HG02623 (cell line): ENCODE measurements at regions not wholly inside any gene's neighbourhood (a gene's known extent, or its start where the extent isn't known, plus 50 kb on each side); places are given as distances from the start of the nearest gene placed in this dataset.

Experiments used
- ATAC-seq: cut with Tn5 transposase; IDR thresholded peaks from one replicate; pipeline ENCODE4 v1.9.1; 2021; ENCODE audit warnings: moderate library complexity; ENCODE audit not compliant: unreplicated experiment

DNA sequence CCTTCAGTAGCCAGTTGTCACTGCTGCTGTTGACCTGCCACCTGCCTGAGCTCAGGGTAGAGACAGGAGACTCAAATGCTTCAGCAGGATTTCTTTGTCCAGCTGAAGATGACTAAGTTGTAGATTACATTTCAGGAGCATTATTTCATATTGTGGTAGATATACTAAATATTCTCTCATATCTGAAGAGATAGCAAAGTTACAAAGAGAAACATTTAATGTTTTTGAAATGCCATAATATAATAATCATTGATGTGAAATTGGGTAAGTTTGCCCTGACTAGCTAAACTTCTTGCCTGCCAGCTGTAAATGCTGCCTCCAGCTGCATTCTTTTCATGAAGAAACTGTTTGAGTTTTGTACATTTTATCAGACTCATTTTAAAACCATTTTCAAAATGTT is 247.6 kb upstream of the CNKSR2 start:
- no peak for ATAC-seq

DNA sequence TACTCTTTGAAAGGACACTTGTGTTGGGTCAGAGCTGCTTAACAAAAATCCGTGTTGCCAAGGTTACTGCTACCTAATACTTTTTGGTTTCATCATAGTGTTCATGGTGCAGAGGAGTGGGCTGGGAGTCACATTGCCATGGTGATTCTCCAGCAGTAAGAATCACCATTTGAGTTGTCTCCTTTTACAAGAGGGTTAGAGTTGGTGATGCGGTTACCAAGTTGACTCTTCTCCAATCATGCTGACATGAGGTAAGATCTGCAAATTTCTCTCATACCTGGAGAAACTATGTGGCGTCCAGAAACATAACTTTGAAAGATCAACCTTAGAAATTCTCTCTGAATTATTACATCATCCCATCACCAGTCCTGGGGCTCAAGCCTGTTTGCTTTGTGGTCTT is 242.9 kb upstream of the CNKSR2 start:
- no peak for ATAC-seq

DNA sequence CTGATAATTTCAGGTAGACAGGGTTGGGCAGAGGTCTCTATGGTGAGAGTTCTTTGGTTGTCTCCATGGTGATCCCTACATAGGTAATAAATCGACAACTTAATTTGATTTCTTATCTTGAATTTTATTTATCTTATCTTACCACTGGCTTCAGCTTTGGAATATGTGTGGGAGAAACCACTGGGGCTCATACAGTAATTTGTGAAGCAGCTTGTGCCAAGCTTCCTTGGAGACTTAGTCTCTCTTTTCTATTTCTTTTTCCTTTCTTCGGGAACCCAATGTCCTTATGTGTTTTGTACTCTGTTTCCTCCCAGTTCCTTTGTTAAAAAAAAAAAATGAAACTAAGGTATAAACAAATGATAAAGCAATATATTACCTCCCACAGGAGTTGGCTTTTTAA is 242.4 kb upstream of the CNKSR2 start:
- ATAC-seq: no peak

DNA sequence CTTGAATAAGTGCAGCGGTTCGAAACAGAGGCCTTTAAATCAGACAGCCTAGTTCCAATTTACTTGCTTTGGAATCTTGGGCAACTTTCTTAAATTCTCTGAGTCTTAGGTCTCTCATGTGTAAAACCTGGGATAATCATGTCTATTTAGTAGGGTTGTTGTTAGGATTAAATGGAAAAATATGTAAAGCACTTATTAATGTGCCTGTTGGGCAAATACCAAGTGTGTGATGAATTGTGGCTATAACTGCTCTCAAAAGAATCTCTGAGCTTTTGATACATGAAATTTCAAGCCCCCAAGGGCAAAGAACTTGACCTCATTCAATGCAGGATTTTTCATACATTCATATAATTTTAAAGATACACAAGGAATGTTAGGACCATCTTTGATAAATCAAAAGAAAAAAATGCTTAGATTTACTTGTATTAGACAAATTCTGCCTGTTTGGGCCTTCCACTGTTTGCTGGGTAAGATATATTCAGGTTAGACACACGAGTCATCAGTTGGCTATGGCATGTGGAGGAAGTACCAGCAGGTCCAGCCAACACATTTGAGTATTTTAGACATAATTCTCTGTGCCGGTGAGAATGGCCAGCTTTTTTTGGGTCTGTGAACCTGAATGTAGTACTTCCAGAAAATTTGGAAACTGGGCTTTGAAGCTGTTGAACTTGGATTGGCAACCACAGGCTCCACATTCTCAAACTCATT is 241.4 kb upstream of the CNKSR2 start:
- no peak for ATAC-seq

DNA sequence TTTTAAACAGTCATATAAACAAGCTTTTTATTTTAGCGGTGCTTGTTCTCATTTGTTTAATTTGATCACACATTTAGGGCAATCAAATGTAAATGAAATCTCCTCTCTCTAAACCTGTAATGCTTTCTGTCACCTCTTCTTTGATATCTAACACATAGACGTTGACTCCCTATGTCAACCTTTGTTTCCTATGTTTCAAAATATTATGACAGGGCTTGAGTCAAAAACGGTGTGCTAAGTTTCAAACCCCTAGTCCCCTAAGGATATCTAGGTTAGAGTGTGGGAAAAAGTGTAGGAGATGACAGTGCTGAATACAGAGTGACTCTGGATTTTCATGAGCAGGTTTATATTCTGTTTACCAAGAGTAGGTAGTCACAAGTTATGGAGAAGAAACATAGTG is 224.0 kb upstream of the CNKSR2 start:
- no peak for ATAC-seq

DNA sequence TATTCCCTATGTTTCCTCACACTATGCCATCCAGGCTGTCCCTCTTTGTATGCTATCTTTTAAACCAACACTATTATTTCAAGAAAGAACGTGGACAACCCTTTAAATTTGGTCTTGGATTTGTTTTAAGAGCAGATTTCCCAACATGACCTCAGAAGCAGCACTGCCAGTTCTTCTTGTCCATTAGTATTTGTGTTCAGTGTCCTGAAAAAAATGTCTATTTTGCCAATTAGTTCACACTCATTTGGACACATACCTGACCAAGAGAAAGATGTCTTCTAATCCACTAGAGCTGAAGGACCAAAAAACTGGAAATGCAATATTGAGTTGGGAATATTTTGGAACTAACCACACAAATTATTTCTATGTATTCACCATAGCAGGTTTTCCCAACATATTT is 223.2 kb upstream of the CNKSR2 start:
- ATAC-seq: no peak

DNA sequence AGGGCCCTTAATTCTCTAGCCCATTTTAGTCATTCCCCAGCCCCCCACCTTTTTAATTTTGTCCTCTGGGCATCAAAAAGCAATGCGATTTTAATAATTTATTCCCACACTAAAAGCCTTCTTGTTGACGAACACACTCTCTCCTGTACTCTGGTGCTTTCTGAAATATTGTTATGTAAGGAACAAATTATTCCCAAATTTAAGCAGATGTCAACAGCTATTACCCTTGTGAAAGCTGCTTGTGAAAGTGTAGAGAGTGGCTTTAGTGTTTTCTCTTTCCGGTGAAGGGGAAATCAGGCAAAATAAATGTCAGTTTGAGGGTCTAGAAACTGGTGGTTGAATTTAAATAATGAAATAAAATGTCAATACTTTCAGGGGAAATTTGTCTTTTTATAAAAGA is 221.2 kb upstream of the CNKSR2 start:
- ATAC-seq: no peak

DNA sequence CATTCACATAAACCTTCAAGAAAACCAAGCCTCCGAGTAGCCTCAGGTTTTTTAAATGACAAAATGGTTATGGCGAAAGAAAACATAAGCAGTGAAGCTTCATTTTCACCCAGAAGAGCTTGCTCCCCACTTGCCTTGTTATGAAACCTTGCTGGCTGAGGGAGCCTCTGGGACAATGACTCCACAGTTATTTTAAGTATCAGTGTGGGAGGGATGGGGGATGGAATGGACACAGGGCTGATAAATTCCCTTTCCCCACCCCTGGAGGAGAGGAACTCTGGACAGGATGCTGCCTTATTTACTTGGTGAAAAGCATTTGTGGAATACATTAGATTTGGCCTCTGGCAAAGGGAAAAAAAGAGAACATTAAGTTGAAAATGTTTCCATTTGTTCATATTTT is 220.7 kb upstream of the CNKSR2 start:
- no peak for ATAC-seq

DNA sequence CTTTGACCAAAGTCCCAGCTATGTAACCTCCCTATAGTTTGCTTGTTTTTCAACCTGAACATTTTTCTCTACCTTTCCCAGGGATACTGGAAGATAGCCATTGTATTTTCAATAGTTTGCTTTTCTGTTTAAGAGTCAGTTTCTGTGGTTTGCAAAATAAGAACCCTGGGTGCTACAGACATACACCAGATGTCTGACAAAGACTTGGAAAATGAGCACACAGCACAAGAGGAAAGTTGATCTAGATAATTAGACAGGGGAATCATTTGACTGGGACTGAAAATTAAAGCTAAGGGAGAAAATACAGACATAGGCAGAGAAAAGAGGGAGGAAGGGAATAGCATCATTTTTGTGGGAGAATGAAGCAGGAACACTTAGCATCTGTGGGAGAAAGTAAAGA is 218.3 kb upstream of the CNKSR2 start:
- ATAC-seq: no peak

DNA sequence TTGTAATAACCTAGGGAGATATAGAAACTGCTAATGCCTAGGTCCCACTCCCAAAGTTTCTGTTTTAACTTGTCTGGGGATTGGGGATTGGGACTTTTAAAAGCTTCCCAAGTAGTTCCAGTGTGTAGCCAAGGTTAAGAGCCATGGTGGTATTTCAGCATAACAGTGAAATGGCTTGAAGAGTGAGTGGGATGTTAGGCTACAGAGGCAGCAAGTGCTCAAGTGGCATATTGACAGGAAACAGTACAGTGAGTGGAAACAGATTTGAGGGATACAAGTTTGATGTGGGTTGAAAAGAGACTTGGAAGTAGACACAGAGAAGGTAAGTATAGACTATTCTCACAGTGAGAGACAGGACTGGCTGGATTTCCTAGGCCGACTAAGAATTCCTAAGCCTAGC is 217.6 kb upstream of the CNKSR2 start:
- no peak for ATAC-seq

DNA sequence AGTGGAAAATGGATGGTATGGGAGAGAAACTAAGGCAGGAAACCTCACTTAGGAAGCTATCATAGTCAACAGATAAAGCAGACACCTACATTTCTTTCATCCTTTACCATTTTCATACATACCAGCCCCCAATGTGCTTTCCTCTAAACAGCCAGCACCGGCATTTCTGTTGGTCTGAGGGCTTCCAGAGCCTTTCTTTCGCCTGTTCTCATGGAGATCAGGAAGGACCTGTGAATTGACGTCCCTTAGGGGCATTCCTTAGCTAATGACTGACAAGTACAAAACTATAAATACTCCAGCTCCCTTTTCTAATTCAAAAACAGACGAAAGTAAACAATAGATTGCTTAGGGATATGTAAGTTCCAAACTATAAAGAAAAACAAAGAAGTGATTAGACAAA is 215.5 kb upstream of the CNKSR2 start:
- ATAC-seq: no peak

DNA sequence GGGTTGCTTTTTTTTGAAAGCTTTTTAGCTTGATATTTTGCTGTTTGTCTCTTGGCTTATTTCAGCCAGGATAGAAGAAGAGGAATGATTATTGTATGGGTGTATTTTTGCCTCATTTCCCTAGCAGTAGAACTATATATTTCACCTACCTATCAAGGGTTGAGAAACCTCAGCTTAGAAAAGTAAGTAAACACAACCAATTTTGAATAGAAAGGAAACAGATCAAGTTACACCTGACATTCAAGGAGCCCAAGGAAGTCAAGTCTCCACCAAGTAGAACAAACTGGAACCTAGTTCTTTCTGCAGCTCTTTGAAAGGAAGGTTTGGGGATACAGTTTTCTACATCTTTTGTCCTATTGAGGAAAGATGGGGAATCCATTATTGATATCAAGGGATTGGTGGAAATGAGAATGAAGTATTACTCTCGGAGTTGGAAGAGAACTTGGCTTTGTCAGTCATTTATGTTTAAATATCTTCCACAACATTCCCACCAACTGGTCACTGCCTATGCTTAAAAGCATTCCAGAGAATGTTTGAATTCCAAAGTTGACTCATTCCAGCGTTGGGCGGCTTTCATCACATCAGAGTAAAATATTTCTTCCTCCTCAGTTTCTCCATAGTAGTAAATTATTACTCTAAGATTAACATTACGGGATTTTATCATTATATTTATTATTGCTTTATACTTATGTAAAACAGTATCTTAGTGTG is 207.8 kb upstream of the CNKSR2 start:
- no peak for ATAC-seq

DNA sequence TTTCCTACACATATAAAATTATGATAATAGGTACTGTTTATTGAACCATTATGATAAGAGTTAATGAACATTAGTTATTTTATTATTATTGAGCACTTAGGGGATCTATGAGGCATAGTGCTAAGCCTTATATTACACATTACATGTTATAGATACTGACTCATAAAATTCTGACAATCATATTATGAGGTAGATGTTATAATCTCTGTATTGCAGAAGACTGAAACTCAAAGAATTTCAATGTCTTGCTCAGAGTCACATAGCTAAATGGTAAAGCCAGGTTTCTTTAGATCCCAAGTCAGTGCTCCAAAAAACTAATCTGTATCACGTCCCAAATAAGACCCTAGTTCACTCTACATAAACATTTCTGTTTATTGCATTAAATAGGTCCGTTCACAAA is 207.2 kb upstream of the CNKSR2 start:
- no peak for ATAC-seq

DNA sequence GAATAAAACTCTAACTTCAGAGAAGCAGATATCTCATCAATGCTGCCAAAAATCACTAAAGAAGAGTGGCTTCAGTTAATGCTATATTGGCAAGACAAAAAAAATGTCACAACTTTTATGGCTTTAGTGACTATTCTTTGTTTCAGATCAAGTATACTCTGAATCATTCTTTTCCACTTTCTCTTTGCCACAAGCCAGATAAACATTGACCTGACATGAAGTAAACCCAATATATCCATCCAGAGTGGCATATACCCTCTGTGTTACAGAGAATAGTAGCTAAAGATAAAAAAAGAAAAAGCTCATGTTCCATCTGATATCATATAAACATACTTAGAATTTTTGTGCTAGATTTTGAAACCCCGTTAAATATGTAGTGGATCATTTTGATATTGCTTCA is 206.7 kb upstream of the CNKSR2 start:
- no peak for ATAC-seq

DNA sequence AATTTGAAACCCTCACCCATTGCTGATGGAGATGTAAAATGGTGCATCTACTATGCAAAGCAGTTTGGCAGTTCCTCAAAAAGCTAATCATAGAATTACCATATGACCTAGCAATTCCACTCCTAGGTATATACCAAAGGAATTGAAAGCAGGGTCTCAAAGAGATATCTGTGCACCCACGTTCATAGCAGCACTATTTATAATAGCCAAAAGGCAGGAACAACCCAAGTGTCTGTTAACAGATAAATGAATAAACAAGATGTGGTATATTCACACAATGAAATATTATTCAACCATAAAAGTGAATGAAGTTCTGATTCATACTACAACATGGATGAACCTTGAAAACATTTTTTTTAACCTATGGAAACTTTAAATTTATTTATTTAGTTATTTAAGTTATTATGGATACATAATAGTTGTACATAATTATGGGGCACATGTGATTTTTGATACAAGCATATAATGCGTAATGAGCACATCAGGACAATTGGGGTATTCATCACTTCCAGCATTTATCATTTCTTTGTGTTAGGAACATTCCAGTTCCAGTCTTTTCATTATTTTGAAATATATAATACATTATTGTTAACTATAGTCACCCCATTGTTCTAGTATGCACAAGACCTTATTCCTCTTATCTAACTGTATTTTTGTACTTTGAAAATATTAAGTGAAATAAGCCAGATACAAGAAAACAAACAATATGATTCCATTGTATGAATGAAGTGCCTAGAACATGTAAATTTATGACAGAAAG is 205.6 kb upstream of the CNKSR2 start:
- no peak for ATAC-seq

DNA sequence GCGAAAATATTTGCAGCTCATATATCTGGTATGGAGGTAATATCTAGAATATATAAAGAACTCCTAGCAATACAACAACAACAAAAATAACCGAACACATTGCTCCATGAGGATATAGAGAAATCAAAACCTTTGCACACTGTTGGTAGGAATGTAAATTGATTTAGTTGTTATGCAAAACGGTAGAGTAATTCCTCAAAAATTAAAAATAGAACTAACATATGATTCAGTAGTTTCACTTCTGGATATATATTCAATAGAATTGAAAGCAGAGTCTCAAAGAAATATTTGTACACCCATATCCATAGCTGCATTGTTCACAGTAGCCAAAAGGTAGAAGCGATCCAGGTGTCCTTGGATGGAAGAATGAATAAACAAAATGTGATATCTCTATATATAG is 203.0 kb upstream of the CNKSR2 start:
- ATAC-seq: no peak

DNA sequence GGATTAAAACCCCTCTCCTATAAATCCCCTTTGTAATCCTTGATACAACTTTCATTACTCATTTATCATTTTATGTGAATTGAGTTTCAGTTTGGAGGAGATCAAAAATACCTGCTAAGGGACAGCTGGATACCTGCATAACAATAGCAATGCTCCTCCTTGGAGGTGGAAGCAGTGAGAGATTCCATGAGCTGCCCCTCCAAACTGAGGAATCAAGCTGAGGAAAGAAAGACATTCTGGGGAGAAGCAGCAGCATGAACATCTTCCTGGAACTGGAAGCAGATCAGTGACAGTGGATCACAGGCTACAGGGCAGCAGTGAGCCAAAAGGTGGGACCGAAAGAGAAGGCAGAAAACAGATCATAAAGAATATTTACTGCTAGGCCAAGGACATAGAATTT is 199.8 kb upstream of the CNKSR2 start:
- no peak for ATAC-seq

DNA sequence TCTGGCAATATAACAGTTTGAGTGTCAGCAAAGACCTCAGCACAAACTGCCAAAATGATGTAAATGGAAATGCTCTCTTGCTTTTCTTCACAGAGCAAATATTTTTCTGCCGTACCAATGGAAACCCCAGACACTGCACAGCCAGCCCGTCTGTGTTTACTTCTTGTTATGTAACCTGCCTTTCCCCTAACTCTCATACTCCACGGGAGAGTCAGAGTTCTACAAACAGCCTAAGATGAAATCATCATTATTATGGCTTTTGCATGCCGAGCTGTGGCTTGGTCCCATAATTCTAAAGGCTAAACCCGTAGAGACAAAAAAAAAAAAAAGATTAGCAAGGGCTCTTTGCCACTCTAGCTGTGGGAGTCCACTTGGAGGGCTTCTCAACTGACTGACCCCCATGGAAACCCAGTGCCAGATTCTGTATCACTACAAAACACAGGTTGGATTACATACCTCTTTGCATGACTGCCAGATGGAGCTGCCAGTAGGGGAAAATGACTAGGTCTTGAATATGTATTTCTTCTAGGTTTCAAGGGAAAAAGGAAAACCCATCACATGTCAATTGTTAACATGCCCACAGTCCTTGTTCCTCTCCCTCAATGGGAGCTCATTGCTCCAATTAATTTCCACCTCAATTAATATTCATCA is 197.2 kb upstream of the CNKSR2 start:
- no peak for ATAC-seq

DNA sequence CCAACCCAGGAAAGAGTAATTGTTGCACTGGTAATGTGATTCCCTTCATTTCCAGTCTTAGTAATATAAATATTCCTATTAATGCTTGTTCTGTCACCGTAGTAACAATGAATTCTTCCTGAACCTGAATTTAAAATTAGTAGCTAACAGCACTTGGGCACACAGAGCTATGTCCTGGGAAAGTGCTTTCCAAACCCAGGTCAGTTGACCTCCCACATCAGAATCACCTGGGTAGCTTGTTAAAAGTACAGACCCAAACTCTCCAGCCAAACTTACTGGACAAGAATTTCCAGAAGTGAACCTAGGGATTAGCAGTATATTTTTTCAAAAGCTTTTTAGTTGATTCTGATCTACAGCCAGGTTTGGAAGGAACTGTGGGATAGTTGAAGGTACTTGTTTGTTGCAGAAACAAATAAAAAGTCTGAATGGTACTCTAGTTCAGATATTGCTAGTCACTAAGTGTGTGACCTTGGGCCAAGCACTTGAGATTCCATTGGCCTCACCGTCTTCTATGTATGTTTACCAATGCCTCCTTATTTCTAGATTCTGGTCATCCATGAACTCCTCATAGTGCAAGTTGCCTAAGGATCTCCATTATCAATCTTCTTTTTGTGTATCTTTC is 192.9 kb upstream of the CNKSR2 start:
- no peak for ATAC-seq

DNA sequence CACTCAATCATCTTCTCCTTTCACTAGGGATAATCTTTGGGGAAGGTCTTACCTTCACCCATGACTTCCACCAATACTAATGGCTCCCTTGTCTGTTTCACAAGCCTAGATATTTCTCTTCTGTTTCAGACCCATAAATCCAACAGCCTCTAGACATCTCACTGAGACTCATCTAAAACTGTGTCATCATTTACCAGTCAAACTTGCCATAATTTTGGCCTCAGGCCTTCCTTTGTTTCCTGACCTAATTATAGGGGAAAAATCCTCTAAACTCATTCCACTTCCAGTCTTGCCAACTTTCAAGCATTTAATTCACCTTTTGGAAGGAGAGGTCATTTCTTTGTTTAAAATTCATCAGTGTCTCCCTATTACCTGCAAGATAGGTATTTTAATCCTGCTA is 181.0 kb upstream of the CNKSR2 start:
- no peak for ATAC-seq

DNA sequence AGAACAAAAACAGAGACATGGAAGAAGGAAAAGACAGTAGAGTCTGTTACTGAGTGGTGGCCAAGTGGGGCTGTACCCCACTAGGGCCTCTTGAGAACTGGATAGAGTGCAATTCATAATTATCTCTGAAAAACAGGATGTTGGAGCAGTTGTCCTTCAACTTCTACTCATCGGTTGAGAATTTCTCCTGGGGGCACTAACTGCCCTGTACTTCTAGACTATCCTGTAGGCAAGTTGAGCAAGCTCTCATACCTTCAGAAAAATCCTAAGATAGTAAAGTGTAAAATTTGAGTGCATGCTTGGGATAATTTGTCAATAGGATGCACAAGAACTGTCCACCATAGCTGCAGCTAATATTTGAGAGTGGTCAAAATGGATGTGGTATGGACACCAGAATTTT is 179.7 kb upstream of the CNKSR2 start:
- ATAC-seq: no peak
